ENCODE measurements at regions not wholly inside any gene's neighbourhood (a gene's known extent, or its start where the extent isn't known, plus 50 kb on each side); places are given as distances from the start of the nearest gene placed in this dataset.

GRCh38 chr1:104341944-104342343 lies 592.2 kb downstream of the AMY1C start:
- intact Hi-C loops (cut with micrococcal nuclease): no loop called here
- H2AFZ ChIP-seq (ENCODE audit: low read depth, low read length): no peak overlapping the region
- FAIRE-seq (no peak), DNase-seq (ENCODE audit: low read depth, low spot score) (no peak)
- H3K4me3 ChIP-seq (replicated peaks in 1 of 3; ENCODE audit: insufficient read depth in 1 of 3, low read depth in 1 of 3, low read length in 3 of 3): no peak overlapping the region
- POLR2A ChIA-PET: no interaction called here
- no peak overlapping the region for H3K9ac ChIP-seq (replicated peaks; ENCODE audit: extremely low read depth, insufficient read depth, low read length)
- no peak overlapping the region for H3K4me2 ChIP-seq (ENCODE audit: insufficient read depth, low read length)
- H4K20me1 ChIP-seq (replicated peaks; ENCODE audit: control insufficient read depth, extremely low read depth, insufficient read depth, low read length): no peaks in the 10 kb centered on the region
- H3K36me3 ChIP-seq (ENCODE audit: control insufficient read depth in 2 of 2, extremely low read depth in 1 of 2, insufficient read depth in 2 of 2, low read length in 2 of 2): no peaks in the 10 kb centered on the region
- H3K4me1 ChIP-seq (ENCODE audit: control insufficient read depth, extremely low read depth, insufficient read depth, low read length): no peaks in the 10 kb centered on the region
- H3K27me3 ChIP-seq (ENCODE audit: control insufficient read depth in 2 of 2, insufficient read depth in 2 of 2, low read length in 2 of 2): no peaks in the 10 kb centered on the region
- no peaks in the 10 kb centered on the region for H3K79me2 ChIP-seq (ENCODE audit: control insufficient read depth, insufficient read depth, low read length)
- no peak overlapping the region for H3K27ac ChIP-seq (ENCODE audit: insufficient read depth, low read depth, low read length)
- H3K9me3 ChIP-seq (replicated peaks; ENCODE audit: control insufficient read depth, insufficient read depth, low read length): peaks cover 2% of the 10 kb centered on the region
- CTCF ChIA-PET: no interaction called here
- no TSS peak for BruUV-seq (replicated peaks)
- TF ChIP-seq FOS (IDR thresholded peaks at IDR 0.05; ENCODE audit: borderline replicate concordance, insufficient read depth, low read length) (no peak), JUN (IDR thresholded peaks at IDR 0.05; ENCODE audit: borderline replicate concordance, insufficient read depth, insufficient read length, low read depth) (no peak), CTCF (IDR thresholded peaks at IDR 0.05; ENCODE audit: extremely low read depth in 1 of 2, insufficient read depth in 1 of 2, low read depth in 1 of 2, low read length in 2 of 2) (no peak), POLR2A (IDR thresholded peaks at IDR 0.05; ENCODE audit: low read depth, low read length) (no peak), POLR2AphosphoS5 (IDR thresholded peaks at IDR 0.05; ENCODE audit: insufficient read depth, low read depth, low read length) (no peak), GATA2 (IDR thresholded peaks at IDR 0.05; ENCODE audit: insufficient read depth, insufficient read length, low read depth, low read length) (no peak), MYC (IDR thresholded peaks at IDR 0.05; ENCODE audit: low read depth, low read length) (no peak), MAX (IDR thresholded peaks at IDR 0.05; ENCODE audit: insufficient read depth, insufficient read length) (no peak), EZH2 (IDR thresholded peaks at IDR 0.05; ENCODE audit: borderline replicate concordance, low read depth, low read length, severe bottlenecking) (no peak)
- H3K9me1 ChIP-seq (replicated peaks; ENCODE audit: control insufficient read depth, extremely low read depth, insufficient read depth, low read length): no peaks in the 10 kb centered on the region
- dilution Hi-C loops (cut with MboI; ENCODE audit: extremely low pct_ligation_motif_present, low sequenced_read_pairs): no loop called here

Measured in endothelial cell of umbilical vein (primary cell).